ENCODE measurements at regions not wholly inside any gene's neighbourhood (a gene's known extent, or its start where the extent isn't known, plus 50 kb on each side); places are given as distances from the start of the nearest gene placed in this dataset.

DNA sequence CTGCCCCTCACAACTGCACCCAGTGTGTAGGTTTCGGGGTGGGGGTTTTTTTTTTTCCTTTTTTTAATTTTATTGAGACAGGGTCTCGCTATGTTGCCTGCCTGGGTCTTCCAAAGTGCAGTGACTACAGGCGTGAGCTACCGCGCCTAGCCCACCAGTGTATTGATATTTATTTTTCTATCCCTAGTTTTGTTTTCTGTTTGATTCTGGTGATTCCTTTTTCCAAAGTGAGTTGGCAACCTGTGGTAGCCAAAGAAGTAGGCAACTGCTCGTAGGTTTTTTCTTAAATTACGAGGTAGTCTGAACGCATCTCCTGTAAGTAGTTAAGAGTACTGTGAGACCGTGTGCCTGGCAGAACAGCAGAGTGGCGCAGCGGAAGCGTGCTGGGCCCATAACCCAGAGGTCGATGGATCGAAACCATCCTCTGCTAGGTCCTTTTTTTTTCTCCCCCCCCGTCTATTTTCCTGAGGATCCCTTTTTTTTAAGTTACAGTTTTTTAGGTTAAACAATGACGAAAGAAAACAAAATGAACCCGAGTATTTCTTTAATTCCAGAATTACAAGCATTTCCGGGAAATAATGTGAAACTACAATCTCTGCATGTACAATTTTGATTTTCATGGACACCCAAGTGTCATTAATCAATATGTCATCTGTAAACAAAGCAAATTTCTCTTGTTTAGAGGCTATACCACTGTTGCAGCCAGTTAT is 78.7 kb upstream of the BTN3A2 start:
- in situ Hi-C loops (cut with HindIII; ENCODE audit: low pct_unique_long_range_greater_than_20kb, low sequenced_read_pairs): no loop called here
- DNase-seq (ENCODE audit: low read depth, low spot score): peak; percentile 80

DNA sequence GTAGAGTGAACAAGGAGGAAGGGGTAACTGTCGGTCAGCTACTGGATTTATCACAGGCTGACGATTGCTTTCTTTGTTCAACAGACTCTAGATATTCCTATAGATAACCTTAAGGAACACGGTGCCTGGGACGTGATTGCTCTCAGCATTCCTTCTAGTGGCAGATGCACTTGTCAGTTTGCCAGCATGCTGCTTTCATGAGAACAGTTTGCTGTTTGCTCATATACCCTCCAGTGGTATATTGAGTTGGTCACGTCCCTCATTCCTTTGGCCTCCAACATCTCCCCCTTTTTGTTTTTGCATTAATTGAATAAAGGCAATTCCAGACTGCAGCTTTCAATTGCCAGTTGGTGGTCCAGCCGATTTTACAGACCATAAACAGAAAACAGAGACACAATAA is 76.8 kb upstream of the BTN3A2 start:
- in situ Hi-C loops (cut with HindIII; ENCODE audit: low pct_unique_long_range_greater_than_20kb, low sequenced_read_pairs): no loop called here
- DNase-seq (ENCODE audit: low read depth, low spot score): no peak

DNA sequence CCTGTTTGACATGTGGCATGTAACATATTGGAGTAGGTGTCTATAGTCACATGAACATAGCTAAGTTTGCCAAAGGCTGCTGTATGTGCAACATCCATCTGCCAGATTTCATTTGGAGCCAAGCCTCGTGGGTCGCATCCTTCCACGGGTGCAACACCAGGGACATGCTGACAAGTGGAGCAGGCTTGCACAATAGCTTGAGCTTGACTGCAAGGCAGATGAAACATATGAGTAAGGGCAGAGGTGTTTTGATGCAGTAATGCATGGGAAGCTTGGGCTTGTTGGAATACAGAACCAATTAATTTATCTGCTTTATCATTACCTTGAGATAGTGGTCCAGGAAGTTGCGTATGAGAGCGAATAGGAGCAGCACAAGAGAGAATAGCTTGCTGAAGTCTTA is 74.1 kb upstream of the BTN3A2 start:
- no peak for DNase-seq (ENCODE audit: low read depth, low spot score)
- in situ Hi-C loops (cut with HindIII; ENCODE audit: low pct_unique_long_range_greater_than_20kb, low sequenced_read_pairs): no loop called here

GRCh38 chr6:26292709-26293108 is 72.3 kb upstream of the BTN3A2 start:
- DNase-seq (ENCODE audit: low read depth, low spot score): no peak
- in situ Hi-C loops (cut with HindIII; ENCODE audit: low pct_unique_long_range_greater_than_20kb, low sequenced_read_pairs): no loop called here

DNA sequence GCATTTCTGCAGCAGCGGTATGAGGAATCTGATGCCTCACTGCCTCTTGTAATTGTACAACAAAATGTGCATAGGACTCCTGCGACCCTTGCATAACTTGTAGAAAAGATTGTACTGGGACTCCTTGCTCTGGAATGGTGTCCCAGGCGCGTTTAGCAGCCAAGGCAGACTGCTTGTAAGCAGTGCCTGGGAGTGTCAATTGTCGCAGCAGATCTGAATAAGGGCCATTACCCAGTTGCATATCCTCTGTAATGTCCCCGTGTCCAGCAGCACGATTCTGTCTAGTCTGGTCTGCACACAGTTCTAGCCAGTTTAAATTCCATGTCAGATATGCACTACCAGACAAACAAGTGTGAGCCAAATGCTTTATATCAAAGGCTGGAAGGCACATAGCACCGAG is 70.7 kb upstream of the BTN3A2 start:
- no peak for DNase-seq (ENCODE audit: low read depth, low spot score)
- in situ Hi-C loops (cut with HindIII; ENCODE audit: low pct_unique_long_range_greater_than_20kb, low sequenced_read_pairs): no loop called here

DNA sequence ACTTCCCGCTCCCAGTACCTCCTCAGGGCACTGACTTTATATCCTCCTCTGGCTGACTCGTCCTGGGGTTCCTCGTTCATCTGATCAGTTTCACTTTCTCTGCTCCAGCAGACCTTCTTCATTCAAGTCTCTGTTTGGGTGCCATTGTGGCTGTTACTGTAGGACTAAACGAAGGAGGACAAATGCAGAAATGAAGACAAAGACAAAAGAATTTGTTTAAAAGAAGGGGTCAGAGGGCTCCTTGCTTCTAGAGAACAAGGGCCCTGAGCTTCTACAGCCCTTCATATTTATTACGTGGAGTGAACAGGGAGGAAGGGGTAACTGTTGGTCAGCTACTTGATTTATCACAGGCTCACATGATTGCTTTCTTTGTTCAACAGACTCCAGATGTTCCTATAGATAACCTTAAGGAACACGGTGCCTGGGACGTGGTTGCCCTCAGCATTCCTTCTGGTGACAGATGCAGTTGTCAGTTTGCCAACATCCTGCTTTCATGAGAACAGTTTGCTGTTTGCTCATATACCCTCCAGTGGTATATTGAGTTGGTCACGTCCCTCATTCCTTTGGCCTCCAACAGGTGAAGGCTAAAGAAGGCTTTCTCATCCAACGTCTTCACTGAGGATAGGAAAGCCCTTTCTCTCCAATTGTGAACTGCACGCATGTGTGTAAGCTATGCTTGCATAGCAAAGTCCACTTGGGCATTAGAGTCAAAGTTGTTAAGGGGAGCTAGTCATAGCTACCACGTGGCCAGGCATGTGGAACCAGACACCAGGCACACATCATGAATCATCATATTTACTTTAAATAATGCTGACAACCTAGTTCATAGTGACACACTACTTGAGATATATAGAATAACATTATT is 69.1 kb upstream of the BTN3A2 start:
- in situ Hi-C loops (cut with HindIII; ENCODE audit: low pct_unique_long_range_greater_than_20kb, low sequenced_read_pairs): no loop called here
- DNase-seq (ENCODE audit: low read depth, low spot score): peak; percentile 76

DNA sequence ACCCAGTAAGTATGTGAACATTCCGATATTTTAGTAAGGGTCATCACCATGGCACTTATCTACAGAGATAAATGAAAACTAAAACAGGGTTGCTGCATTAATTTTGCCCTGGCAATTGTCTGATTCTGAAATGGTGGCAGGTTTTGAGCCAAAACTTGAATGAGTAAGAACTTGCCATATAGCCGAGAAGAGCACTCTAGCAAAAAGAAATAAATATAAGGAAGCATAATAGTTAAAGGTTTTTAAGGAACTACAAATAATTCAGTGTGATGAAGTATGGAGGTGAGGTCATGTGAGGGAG is 68.5 kb upstream of the BTN3A2 start:
- no peak for DNase-seq (ENCODE audit: low read depth, low spot score)
- in situ Hi-C loops (cut with HindIII; ENCODE audit: low pct_unique_long_range_greater_than_20kb, low sequenced_read_pairs): no loop called here

- in situ Hi-C loops (cut with HindIII; ENCODE audit: low pct_unique_long_range_greater_than_20kb, low sequenced_read_pairs): no loop called here
- DNase-seq (ENCODE audit: low read depth, low spot score): peak; percentile 26
These were observed 67.9 kb upstream of the BTN3A2 start for GRCh38 chr6:26296857-26297648.

GRCh38 chr6:26299286-26300042 is 65.5 kb upstream of the BTN3A2 start:
- DNase-seq (ENCODE audit: low read depth, low spot score): peak; percentile 63
- in situ Hi-C loops (cut with HindIII; ENCODE audit: low pct_unique_long_range_greater_than_20kb, low sequenced_read_pairs): no loop called here

GRCh38 chr6:26300043-26300331 is 65.0 kb upstream of the BTN3A2 start:
- in situ Hi-C loops (cut with HindIII; ENCODE audit: low pct_unique_long_range_greater_than_20kb, low sequenced_read_pairs): no loop called here
- DNase-seq (ENCODE audit: low read depth, low spot score): no peak

DNA sequence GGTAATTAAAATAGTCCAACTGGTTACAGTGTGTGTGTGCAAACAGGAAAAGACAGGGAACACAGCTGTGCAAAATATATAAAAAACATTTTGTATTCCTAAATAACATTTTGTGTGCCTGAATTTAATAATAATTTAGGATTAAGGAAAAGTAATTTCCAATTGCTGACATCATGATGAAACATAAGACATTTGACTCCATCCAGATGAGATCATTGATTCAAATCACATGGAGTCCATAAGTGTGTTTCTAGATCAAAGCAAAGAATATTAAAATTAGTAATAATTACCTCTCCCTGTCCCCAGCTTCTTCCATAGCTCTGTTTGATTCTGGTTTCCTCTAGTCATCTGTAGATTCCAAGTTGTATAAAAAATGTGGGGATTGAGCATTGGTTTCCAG is 64.6 kb upstream of the BTN3A2 start:
- no peak for DNase-seq (ENCODE audit: low read depth, low spot score)
- in situ Hi-C loops (cut with HindIII; ENCODE audit: low pct_unique_long_range_greater_than_20kb, low sequenced_read_pairs): no loop called here

- no peak for DNase-seq (ENCODE audit: low read depth, low spot score)
- in situ Hi-C loops (cut with HindIII; ENCODE audit: low pct_unique_long_range_greater_than_20kb, low sequenced_read_pairs): no loop called here
These were observed 64.2 kb upstream of the BTN3A2 start for GRCh38 chr6:26300828-26301227.

- DNase-seq (ENCODE audit: low read depth, low spot score): no peak
- in situ Hi-C loops (cut with HindIII; ENCODE audit: low pct_unique_long_range_greater_than_20kb, low sequenced_read_pairs): no loop called here
These were observed 63.4 kb upstream of the BTN3A2 start for GRCh38 chr6:26301638-26302037.

DNA sequence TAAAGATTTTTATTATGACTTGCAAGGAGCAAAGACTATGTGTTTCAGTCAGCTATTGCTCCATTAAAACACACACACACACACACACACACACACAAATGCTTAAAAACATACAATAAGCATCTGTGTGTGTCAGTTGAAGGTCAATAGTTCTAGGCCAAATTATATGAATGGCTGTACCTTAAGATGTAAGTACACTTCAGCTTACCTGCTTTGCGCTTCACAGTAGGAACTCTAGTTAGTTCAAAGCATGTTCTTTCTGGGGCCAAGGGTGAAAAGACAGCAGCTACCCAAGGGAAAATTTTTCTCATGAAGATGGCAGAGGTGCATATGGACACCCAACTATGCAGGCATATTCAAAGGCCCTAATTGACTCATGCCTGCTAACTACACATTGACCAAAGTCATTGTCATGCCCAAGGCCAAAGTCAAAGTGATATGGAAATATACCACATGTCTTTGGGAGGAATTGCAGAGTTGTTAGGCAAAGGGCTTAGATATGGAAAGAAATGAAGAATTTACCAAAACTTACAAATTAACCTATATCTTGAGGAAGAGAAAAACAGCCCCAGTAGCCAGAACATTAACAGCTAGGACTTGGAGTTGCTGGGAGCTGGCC is 61.9 kb upstream of the BTN3A2 start:
- DNase-seq (ENCODE audit: low read depth, low spot score): no peak
- in situ Hi-C loops (cut with HindIII; ENCODE audit: low pct_unique_long_range_greater_than_20kb, low sequenced_read_pairs): no loop called here

GRCh38 chr6:26304213-26304796 is 60.7 kb upstream of the BTN3A2 start:
- in situ Hi-C loops (cut with HindIII; ENCODE audit: low pct_unique_long_range_greater_than_20kb, low sequenced_read_pairs): no loop called here
- DNase-seq (ENCODE audit: low read depth, low spot score): no peak

DNA sequence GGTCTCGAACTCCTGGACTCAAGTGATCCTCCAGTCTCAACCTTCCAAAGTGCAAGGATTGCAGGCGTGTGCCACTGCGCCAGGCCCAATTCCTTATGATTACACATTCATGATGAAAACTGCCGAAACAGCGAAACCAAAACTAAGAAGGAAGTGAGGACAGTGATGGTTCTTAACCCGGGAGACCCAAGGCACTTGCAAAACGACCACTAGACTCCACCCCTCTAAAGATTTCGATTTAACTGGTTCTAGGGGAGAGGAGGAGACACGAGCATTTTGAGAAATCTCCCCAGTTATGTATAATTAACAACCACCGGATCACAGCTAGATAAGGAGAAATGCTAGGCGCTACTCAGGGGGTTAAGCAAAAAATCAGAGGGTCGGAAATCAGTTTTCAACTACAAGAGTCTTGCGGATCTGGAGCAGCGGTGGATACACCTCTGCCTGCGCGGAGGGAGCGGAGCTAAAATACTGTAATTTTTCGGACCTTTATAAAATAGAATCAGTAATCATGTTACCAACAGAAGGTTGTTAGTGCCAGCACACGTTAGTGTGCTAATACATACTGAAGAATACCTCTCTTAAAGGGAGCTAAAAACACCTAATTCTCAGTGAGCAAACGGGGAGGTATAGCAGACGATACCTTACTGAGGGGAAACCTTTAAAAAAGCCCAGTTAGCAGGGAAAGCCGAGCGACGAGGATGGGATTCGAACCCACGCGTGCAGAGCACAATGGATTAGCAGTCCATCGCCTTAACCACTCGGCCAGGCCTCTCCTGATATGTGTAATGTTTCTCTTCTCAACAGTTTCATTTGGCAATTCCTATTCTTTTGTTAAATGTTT is 60.0 kb upstream of the BTN3A2 start:
- DNase-seq (ENCODE audit: low read depth, low spot score): peak; percentile 92
- in situ Hi-C loops (cut with HindIII; ENCODE audit: low pct_unique_long_range_greater_than_20kb, low sequenced_read_pairs): no loop called here

DNA sequence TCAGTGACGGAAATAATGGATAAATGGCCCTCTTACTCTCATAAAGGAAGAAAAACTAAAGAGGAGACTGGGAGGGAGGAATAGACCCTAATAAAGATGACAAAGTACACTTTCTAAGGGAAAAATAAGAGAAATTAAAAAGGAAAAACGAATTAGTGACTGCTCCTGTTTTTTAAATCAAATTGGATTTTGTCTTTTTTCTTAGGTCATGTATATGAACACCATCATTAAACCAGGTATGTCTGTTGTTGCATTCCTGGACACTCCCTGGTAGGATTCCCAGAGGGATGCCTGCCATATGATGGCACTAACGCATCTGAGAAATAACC is 59.4 kb upstream of the BTN3A2 start:
- in situ Hi-C loops (cut with HindIII; ENCODE audit: low pct_unique_long_range_greater_than_20kb, low sequenced_read_pairs): no loop called here
- DNase-seq (ENCODE audit: low read depth, low spot score): no peak

All from SK-MEL-5 (cell line).